Epithelial cell of esophagus (primary cell): ENCODE measurements at regions not wholly inside any gene's neighbourhood (a gene's known extent, or its start where the extent isn't known, plus 50 kb on each side); places are given as distances from the start of the nearest gene placed in this dataset.
"Not testable (repeated sequence)": the region's sequence is repeated elsewhere in the genome, so short reads cannot be mapped to it uniquely, and the experiment has no call there.

ENCODE experiments used
- DNase-seq: peaks from one replicate; pipeline ENCODE4 v3.0.0; 2010; ENCODE audit warnings: low read depth
- H3K4me3 ChIP-seq: 2 replicates; pipeline ENCODE4 v1.5.1; 2011; ENCODE audit warnings: mild to moderate bottlenecking, low read length, control low read depth
- CTCF ChIP-seq: IDR thresholded peaks from 2 replicates; pipeline ENCODE4 v1.5.1; 2011; ENCODE audit warnings: low read depth, mild to moderate bottlenecking, low read length, control low read depth, inconsistent platforms; ENCODE audit not compliant: insufficient read depth; ENCODE audit errors: missing control alignments

- no peak for TF ChIP-seq CTCF
Observed at GRCh38 chr2:238776003-238776760, 71.7 kb upstream of the TWIST2 start.

GRCh38 chr2:238776761-238777046 lies 71.2 kb upstream of the TWIST2 start:
- DNase-seq: not testable (repeated sequence)

More at GRCh38 chr2:238776003-238776760, 71.7 kb upstream of the TWIST2 start:
- no peak for DNase-seq
- no peak overlapping the region for H3K4me3 ChIP-seq

GRCh38 chr2:238777369-238778067 lies 70.4 kb upstream of the TWIST2 start:
- TF ChIP-seq CTCF: no peak
- no peak for DNase-seq
- H3K4me3 ChIP-seq: no peak overlapping the region

More at GRCh38 chr2:238776761-238777046, 71.2 kb upstream of the TWIST2 start:
- H3K4me3 ChIP-seq: not testable (repeated sequence)

DNA sequence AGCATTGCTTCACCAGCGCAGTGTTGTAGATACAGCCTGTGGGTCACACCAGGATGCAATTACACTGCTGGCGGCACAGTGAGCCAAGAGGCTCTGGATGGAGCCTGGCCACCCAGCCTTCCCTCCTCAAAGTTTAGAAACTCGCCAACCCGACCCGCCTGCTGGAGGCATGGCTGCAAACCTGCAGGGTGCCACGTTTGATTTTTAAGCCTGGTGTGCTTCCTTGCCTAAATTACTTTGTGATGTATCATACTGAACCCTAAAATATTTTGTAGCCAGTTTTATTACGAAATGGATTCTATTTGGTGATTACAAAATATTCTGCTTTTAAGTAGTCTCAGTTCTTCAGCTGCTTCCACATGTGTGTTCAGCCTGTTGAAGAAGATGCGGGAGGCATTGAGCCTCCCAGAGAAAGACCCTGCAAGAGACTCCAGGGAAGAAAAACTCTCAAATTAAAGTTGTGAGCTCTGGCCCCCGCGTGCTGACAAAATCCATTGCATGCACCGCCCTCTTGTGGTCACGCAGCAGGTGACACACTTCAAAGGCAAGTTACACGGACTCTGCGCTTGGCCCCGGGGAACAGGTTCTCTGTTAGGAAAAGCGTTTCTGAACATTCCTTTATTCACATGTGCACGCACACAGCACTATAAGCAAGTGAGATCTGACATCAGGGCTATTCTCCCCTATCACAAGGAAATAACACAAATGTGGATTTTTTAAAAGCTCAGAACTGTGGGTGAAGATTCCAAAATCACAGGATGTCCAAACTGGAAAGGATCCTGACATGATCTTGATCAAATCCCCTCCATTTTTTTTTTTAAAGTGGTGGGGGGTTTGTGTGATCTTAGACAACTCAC lies 63.0 kb upstream of the TWIST2 start:
- DNase-seq: peak; percentile 66
- TF ChIP-seq CTCF: peak; percentile 86
- H3K4me3 ChIP-seq: no peak overlapping the region

GRCh38 chr2:238785528-238785860 lies 62.4 kb upstream of the TWIST2 start:
- no peak overlapping the region for H3K4me3 ChIP-seq
- no peak for TF ChIP-seq CTCF
- DNase-seq: no peak

- no peak for DNase-seq
- no peak overlapping the region for H3K4me3 ChIP-seq
- TF ChIP-seq CTCF: no peak
Observed at GRCh38 chr2:238786379-238786778, 61.5 kb upstream of the TWIST2 start.

DNA sequence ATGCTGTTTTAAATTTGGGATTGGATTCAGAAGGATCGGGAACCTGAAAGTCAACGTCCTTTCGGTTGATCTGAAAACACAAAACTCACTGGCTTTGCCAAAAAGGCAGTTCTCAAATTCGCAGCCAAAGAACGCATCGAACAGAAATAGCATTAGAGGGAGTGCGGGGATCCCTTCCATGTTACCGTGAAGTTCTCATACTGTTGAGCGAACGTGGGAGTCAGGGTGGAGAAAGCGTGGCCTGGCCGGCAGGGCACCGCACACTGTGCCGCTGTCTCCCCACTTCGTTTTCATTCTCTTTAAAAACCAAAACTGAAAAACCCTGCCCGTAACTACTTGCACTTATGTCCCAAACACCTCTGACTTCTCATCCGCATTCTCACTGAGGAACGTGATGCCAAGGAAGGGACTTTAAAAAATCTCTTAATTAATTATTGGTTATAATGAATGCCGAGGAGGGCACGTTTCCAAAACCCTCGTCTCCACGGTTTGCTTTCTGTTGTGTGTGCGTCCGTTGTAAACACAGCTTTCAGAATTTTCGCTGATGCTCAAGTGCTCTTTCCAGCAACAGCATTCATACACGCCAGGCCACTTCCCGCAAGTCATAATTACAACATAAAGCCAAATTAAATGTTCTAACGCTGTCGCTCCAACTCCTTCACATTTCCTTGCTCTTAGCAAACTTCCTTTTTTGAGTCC lies 60.9 kb upstream of the TWIST2 start:
- TF ChIP-seq CTCF: no peak
- DNase-seq: no peak
- no peak overlapping the region for H3K4me3 ChIP-seq
